IMR-90 (cell line): ENCODE measurements at regions not wholly inside any gene's neighbourhood (a gene's known extent, or its start where the extent isn't known, plus 50 kb on each side); places are given as distances from the start of the nearest gene placed in this dataset.

Source experiments
- ATAC-seq: fragments of 200-7000 bp; cut with Tn5 transposase; 2 replicates; pipeline ENCODE4 v1.9.1; 2020; ENCODE audit warnings: low read depth, mild to moderate bottlenecking, moderate library complexity
- BruUV-seq: library from RNA; stranded (reverse); fragments of 400-500 nt; replicated peaks from 2 replicates; lab custom pipeline; 2021; lab: Mats Ljungman, UMichigan
- CTCF ChIA-PET: fragments of 300-600 bp; formaldehyde crosslinking; extraction: SDS; loops from one replicate; lab custom pipeline; 2021; ENCODE audit warnings: antibody characterized with exemption; lab: Yijun Ruan, JAX
- POLR2A ChIA-PET: fragments of 300-600 bp; sonication (Branson Sonifier 250); formaldehyde crosslinking; loops from one replicate; lab custom pipeline; 2022; ENCODE audit warnings: antibody characterized with exemption; ENCODE audit not compliant: unreplicated experiment; lab: Charles Lee
- DNase-seq: peaks from one replicate; pipeline ENCODE4 v3.0.0; 2013
- H2AFZ ChIP-seq: replicated peaks from 2 replicates; pipeline ENCODE3; 2013; ENCODE audit warnings: low read length, mild to moderate bottlenecking; ENCODE audit not compliant: poor library complexity
- H2AK5ac ChIP-seq: 2 replicates; pipeline ENCODE4 v1.6.1; 2013; ENCODE audit warnings: low read depth, low read length, inconsistent platforms
- H2AK9ac ChIP-seq: replicated peaks from 2 replicates; pipeline ENCODE3; 2013; ENCODE audit warnings: mild to moderate bottlenecking, low read depth, low read length, moderate library complexity; ENCODE audit not compliant: poor library complexity
- H2BK120ac ChIP-seq: 2 replicates; pipeline ENCODE4 v1.6.1; 2013; ENCODE audit warnings: low read depth, low read length, inconsistent platforms
- H2BK15ac ChIP-seq: 3 replicates; pipeline ENCODE4 v1.6.1; 2013; ENCODE audit warnings: low read depth, low read length, inconsistent platforms
- H2BK20ac ChIP-seq: 2 replicates; pipeline ENCODE4 v1.6.1; 2013; ENCODE audit warnings: low read depth, mild to moderate bottlenecking, inconsistent platforms, low read length, moderate library complexity
- H2BK5ac ChIP-seq: 2 replicates; pipeline ENCODE4 v1.6.1; 2013; ENCODE audit warnings: mild to moderate bottlenecking, low read depth, low read length, inconsistent platforms; ENCODE audit not compliant: poor library complexity, severe bottlenecking
- H3K14ac ChIP-seq: replicated peaks from 2 replicates; pipeline ENCODE4 v1.6.1; 2013; ENCODE audit warnings: low read depth, low read length, inconsistent platforms
- H3K18ac ChIP-seq: 2 replicates; pipeline ENCODE4 v1.6.1; 2013; ENCODE audit warnings: low read depth, low read length, control low read depth
- H3K23ac ChIP-seq: 2 replicates; pipeline ENCODE4 v1.6.1; 2013; ENCODE audit warnings: low read depth, low read length, inconsistent platforms
- H3K27ac ChIP-seq: 2 replicates; pipeline ENCODE4 v1.5.1; 2013; ENCODE audit warnings: mild to moderate bottlenecking, control low read depth, low read length; ENCODE audit not compliant: insufficient read depth
- H3K27me3 ChIP-seq: 2 replicates; pipeline ENCODE4 v1.6.1; 2013; ENCODE audit warnings: low read length; ENCODE audit not compliant: control insufficient read depth, insufficient read depth
- H3K36me3 ChIP-seq: 2 replicates; pipeline ENCODE4 v1.6.1; 2013; ENCODE audit warnings: low read length, mixed read lengths; ENCODE audit not compliant: control insufficient read depth, insufficient read depth
- H3K4ac ChIP-seq: 2 replicates; pipeline ENCODE4 v1.6.1; 2013; ENCODE audit warnings: low read depth, low read length, inconsistent platforms
- H3K4me1 ChIP-seq: 2 replicates; pipeline ENCODE4 v1.6.1; 2013; ENCODE audit warnings: low read length, mixed read lengths; ENCODE audit not compliant: control insufficient read depth, insufficient read depth
- H3K4me2 ChIP-seq: 2 replicates; pipeline ENCODE4 v1.6.1; 2013; ENCODE audit warnings: low read depth, mild to moderate bottlenecking, control low read depth, low read length, moderate library complexity
- H3K4me3 ChIP-seq: 2 replicates; pipeline ENCODE4 v1.5.1; 2013; ENCODE audit warnings: low read depth, mild to moderate bottlenecking, control low read depth, low read length, moderate library complexity; ENCODE audit not compliant: insufficient read depth
- H3K56ac ChIP-seq: 2 replicates; pipeline ENCODE4 v1.6.1; 2013; ENCODE audit warnings: low read length, inconsistent platforms; ENCODE audit not compliant: insufficient read depth; ENCODE audit errors: extremely low read depth
- H3K79me1 ChIP-seq, 2 experiments: 2 replicates each; pipeline ENCODE4 v1.6.1; 2013; ENCODE audit warnings: low read length in 2 of 2, inconsistent platforms in 1 of 2, low read depth in 1 of 2
- H3K9ac ChIP-seq: 2 replicates; pipeline ENCODE4 v1.6.1; 2013; ENCODE audit warnings: low read depth, low read length, control low read depth
- H3K9me1 ChIP-seq: 2 replicates; pipeline ENCODE4 v1.6.1; 2013; ENCODE audit warnings: low read length, inconsistent platforms; ENCODE audit not compliant: insufficient read depth
- H3K9me3 ChIP-seq: 2 replicates; pipeline ENCODE4 v1.6.1; 2013; ENCODE audit warnings: low read length; ENCODE audit not compliant: control insufficient read depth, insufficient read depth
- H4K20me1 ChIP-seq: 2 replicates; pipeline ENCODE4 v1.6.1; 2013; ENCODE audit warnings: low read length, inconsistent platforms; ENCODE audit not compliant: insufficient read depth
- H4K5ac ChIP-seq: 2 replicates; pipeline ENCODE4 v1.6.1; 2013; ENCODE audit warnings: mild to moderate bottlenecking, low read depth, low read length, control low read depth
- H4K8ac ChIP-seq, 2 experiments: 2 replicates each; pipeline ENCODE4 v1.6.1; 2013; ENCODE audit warnings: low read depth in 2 of 2, low read length in 2 of 2, control low read depth in 1 of 2, inconsistent platforms in 1 of 2
- H4K91ac ChIP-seq: 2 replicates; pipeline ENCODE4 v1.6.1; 2013; ENCODE audit warnings: low read depth, low read length, inconsistent platforms; ENCODE audit not compliant: insufficient read depth
- BHLHE40 ChIP-seq: fragments of 150-350 bp; IDR thresholded peaks from 2 replicates; pipeline ENCODE4 v1.6.1; 2016; ENCODE audit warnings: mild to moderate bottlenecking, low read depth, low read length
- CEBPB ChIP-seq: IDR thresholded peaks from 2 replicates; pipeline ENCODE4 v1.6.1; 2012; ENCODE audit warnings: low read depth, low read length, improper control_type of control experiment
- CHD1 ChIP-seq: IDR thresholded peaks from 2 replicates; pipeline ENCODE4 v1.6.1; 2012; ENCODE audit warnings: low read depth, low read length, improper control_type of control experiment
- CTCF ChIP-seq: conservative IDR thresholded peaks from 2 replicates; pipeline ENCODE4 v1.5.1; 2012; ENCODE audit warnings: mild to moderate bottlenecking, low read depth, low read length, improper control_type of control experiment
- ELK1 ChIP-seq: fragments of 150-350 bp; IDR thresholded peaks from 2 replicates; pipeline ENCODE4 v1.6.1; 2016; ENCODE audit warnings: low read depth, mild to moderate bottlenecking, low read length, moderate library complexity, borderline replicate concordance
- FOS ChIP-seq: fragments of 150-350 bp; IDR thresholded peaks from 2 replicates; pipeline ENCODE4 v1.6.1; 2016; ENCODE audit warnings: low read depth, low read length
- MAFK ChIP-seq: IDR thresholded peaks from 2 replicates; pipeline ENCODE4 v1.6.1; 2012; ENCODE audit warnings: low read depth, low read length, improper control_type of control experiment
- MAZ ChIP-seq: IDR thresholded peaks from 2 replicates; pipeline ENCODE4 v1.6.1; 2012; ENCODE audit warnings: low read depth, mild to moderate bottlenecking, low read length, improper control_type of control experiment, moderate library complexity, borderline replicate concordance
- MXI1 ChIP-seq: IDR thresholded peaks from 2 replicates; pipeline ENCODE4 v1.6.1; 2012; ENCODE audit warnings: low read depth, mild to moderate bottlenecking, low read length, moderate library complexity, borderline replicate concordance
- NFE2L2 ChIP-seq: fragments of 150-350 bp; IDR thresholded peaks from 2 replicates; pipeline ENCODE4 v1.6.1; 2016; ENCODE audit warnings: low read depth, mild to moderate bottlenecking, low read length
- POLR2A ChIP-seq: IDR thresholded peaks from 2 replicates; pipeline ENCODE4 v1.6.1; 2012; ENCODE audit warnings: mild to moderate bottlenecking, low read depth, low read length
- RAD21 ChIP-seq: IDR thresholded peaks from 2 replicates; pipeline ENCODE4 v1.6.1; 2012; ENCODE audit warnings: low read length, improper control_type of control experiment
- RCOR1 ChIP-seq: IDR thresholded peaks from 2 replicates; pipeline ENCODE4 v1.6.1; 2012; ENCODE audit warnings: mild to moderate bottlenecking, low read length, improper control_type of control experiment; ENCODE audit not compliant: insufficient replicate concordance
- RFX5 ChIP-seq: IDR thresholded peaks from 2 replicates; pipeline ENCODE4 v1.8.0; 2012; ENCODE audit warnings: low read depth, mild to moderate bottlenecking, low read length, moderate library complexity
- SMC3 ChIP-seq: fragments of 150-350 bp; IDR thresholded peaks from 2 replicates; pipeline ENCODE4 v1.6.1; 2016; ENCODE audit warnings: low read depth, mild to moderate bottlenecking, antibody characterized with exemption, low read length, moderate library complexity
- WGBS, 2 experiments: methylation state at CpG; one replicate each; pipeline versions ENCODE4 v1.1.5 to v1.1.7; 2013; ENCODE audit warnings: missing lambda C conversion rate in 2 of 2; ENCODE audit not compliant: insufficient read length in 1 of 2; ENCODE audit errors: extremely low coverage in 2 of 2; 5-methylcytosine and 5-hydroxymethylcytosine counted together
- dilution Hi-C: fragments of 300-500 bp; cut with HindIII; formaldehyde crosslinking; loops from one replicate; pipeline ENCODE4 v1.14.3; 2018; ENCODE audit warnings: low sequenced_read_pairs; ENCODE audit not compliant: unreplicated experiment
- in situ Hi-C: fragments of 300-500 bp; cut with MboI; formaldehyde crosslinking; loops from 3 replicates; pipeline ENCODE4 v1.14.3; 2019; ENCODE audit warnings: low sequenced_read_pairs, inconsistent platforms, mixed read lengths
- intact Hi-C: fragments of 100-400 bp; cut with micrococcal nuclease; formaldehyde crosslinking; loops from 2 replicates; pipeline ENCODE4 v1.10.0; 2022
- TF ChIP-seq, protein P1 (sequence below): fragments of 150-350 bp; IDR thresholded peaks from 2 replicates; pipeline ENCODE4 v1.6.1; 2017; ENCODE audit warnings: mild to moderate bottlenecking, antibody characterized with exemption, low read length, low read depth

DNA sequence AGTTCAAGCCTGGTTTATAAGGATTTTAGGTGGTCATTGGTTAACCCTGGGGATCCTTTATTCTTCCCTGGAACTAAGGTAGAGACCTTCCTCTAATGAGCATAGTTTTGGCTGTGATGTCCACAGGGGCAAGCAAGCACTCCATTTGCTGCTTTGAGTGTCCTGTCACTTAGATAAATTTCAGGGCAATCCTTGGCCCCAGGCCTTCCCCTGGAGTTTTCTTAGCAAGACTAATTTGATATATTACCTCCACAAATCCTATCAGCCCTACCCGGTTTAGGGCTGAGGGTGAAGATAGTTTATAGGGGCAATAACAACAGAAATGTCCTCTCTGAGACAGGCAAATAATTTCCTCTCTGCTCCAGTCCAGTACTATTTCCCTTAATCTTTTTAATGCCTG lies 166.6 kb downstream of the CYYR1 start:
- Histone ChIP-seq H3K27me3 (no peaks in the 10 kb centered on the region), H4K20me1 (no peaks in the 10 kb centered on the region), H2AK5ac (no peak overlapping the region), H3K27ac (no peak overlapping the region), H3K9ac (no peak overlapping the region), H2AFZ (no peak overlapping the region), H3K79me1 (no peaks in the 10 kb centered on the region), H2BK120ac (no peak overlapping the region), H4K5ac (no peak overlapping the region), H3K56ac (no peak overlapping the region), H3K4me2 (no peak overlapping the region), H2BK20ac (no peak overlapping the region), H3K23ac (no peak overlapping the region), H3K4me3 (no peak overlapping the region), H3K9me1 (no peaks in the 10 kb centered on the region), H3K14ac (no peak overlapping the region), H4K8ac (no peak overlapping the region), H3K18ac (no peak overlapping the region), H3K4ac (no peak overlapping the region), H3K4me1 (no peaks in the 10 kb centered on the region), H3K36me3 (no peaks in the 10 kb centered on the region), H2AK9ac (no peak overlapping the region), H2BK15ac (no peak overlapping the region), H3K9me3 (no peaks in the 10 kb centered on the region), H4K91ac (no peak overlapping the region), H2BK5ac (no peak overlapping the region)
- DNase-seq (no peak), ATAC-seq (no peak)
- ChIA-PET POLR2A (interaction anchor here (0.6 to 0.8 kb wide), 2 partner anchors 16 to 80 kb away, joined by 3 to 4 read pairs; no protein-coding TSS in a partner anchor), CTCF (no interaction called here)
- no TSS peak for BruUV-seq
- no peak for TF ChIP-seq RCOR1
- TF ChIP-seq MAFK: no peak
- no peak for TF ChIP-seq BHLHE40
- TF ChIP-seq POLR2A: no peak
- TF ChIP-seq CTCF: no peak
- no peak for TF ChIP-seq RAD21
- TF ChIP-seq MAZ: no peak
- TF ChIP-seq MXI1: no peak
- TF ChIP-seq RFX5: no peak
- TF ChIP-seq, protein P1, sequence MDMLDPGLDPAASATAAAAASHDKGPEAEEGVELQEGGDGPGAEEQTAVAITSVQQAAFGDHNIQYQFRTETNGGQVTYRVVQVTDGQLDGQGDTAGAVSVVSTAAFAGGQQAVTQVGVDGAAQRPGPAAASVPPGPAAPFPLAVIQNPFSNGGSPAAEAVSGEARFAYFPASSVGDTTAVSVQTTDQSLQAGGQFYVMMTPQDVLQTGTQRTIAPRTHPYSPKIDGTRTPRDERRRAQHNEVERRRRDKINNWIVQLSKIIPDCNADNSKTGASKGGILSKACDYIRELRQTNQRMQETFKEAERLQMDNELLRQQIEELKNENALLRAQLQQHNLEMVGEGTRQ: no peak
- TF ChIP-seq SMC3: no peak
- TF ChIP-seq ELK1: no peak
- TF ChIP-seq CEBPB: no peak
- TF ChIP-seq FOS: no peak
- no peak for TF ChIP-seq NFE2L2
- TF ChIP-seq CHD1: no peak
- intact Hi-C loops: no loop called here
- WGBS, 2 experiments: no CpG with 5 or more reads among the region's 1 CpG
- in situ Hi-C loops: no loop called here
- dilution Hi-C loops: no loop called here
